Pancreas (tissue), 10 donors: ENCODE measurements at regions not wholly inside any gene's neighbourhood (a gene's known extent, or its start where the extent isn't known, plus 50 kb on each side); places are given as distances from the start of the nearest gene placed in this dataset.

Experiments used
- ATAC-seq, 4 donors: fragments of 200-7000 bp; cut with Tn5 transposase; one replicate each; pipeline versions ENCODE4 v1.8.0 to v1.9.1; 2020; ENCODE audit warnings: mild to moderate bottlenecking in 4 of 4, moderate library complexity in 4 of 4
- DNase-seq, 6 donors: peaks; one replicate each; pipeline ENCODE4 v3.0.0-alpha.2; 2020
- FAIRE-seq: peaks from 2 replicates; lab custom pipeline; 2012; peaks lifted over from hg19 to GRCh38; lab: Jason Lieb, UNC
- H3K27ac ChIP-seq, 4 donors: fragments of 200-600 bp; sonication (generic); 1 replicate in 3 of 4; 2 replicates in 1 of 4; pipeline versions ENCODE4 v1.5.0 to v1.8.0; 2020
- H3K27me3 ChIP-seq, 4 donors: fragments of 200-600 bp; one replicate each; pipeline ENCODE4 v1.8.0; 2021
- H3K36me3 ChIP-seq, 3 donors: fragments of 200-600 bp; sonication (generic) in 1 of 3; one replicate each; pipeline versions ENCODE4 v1.5.0 to v1.8.0; 2020 to 2021
- H3K4me1 ChIP-seq, 3 donors: fragments of 200-600 bp; one replicate each; pipeline ENCODE4 v1.8.0; 2021
- H3K4me3 ChIP-seq, 4 donors: fragments of 200-600 bp; sonication (generic) in 2 of 4; one replicate each; pipeline versions ENCODE4 v1.5.0 to v1.8.0; 2020 to 2021
- H3K9me3 ChIP-seq, 4 donors: fragments of 200-600 bp; one replicate each; pipeline ENCODE4 v1.8.0; 2021
- CTCF ChIP-seq, 4 donors: fragments of 200-600 bp; sonication (generic) in 3 of 4; IDR thresholded peaks; one replicate each; pipeline versions ENCODE4 v1.5.0 to v1.8.0; 2021; ENCODE audit warnings: antibody characterized with exemption in 4 of 4
- WGBS, 2 donors: extraction: QIAGEN DNeasy Blood & Tissue Kit; methylation state at CpG; one replicate each; pipeline ENCODE4 v1.1.7; 2013; 5-methylcytosine and 5-hydroxymethylcytosine counted together
- intact Hi-C, 3 donors: fragments of 100-400 bp; cut with DNase I; formaldehyde crosslinking; loops; one replicate each; pipeline versions ENCODE4 v1.11.1 to v1.14.2; 2022
- donor health status: healthy with polysubstance abuse.
- donor health status: DM: no; HTN: no; CAD: no; lungs with moderate emphysema.
- donor health status: DM: no; HTN: no; CAD: no.
- donor health status: control.
- donor health status: control.
- donor health status: Bipolar disorder and iron deficiency.
- donor health status: DM: yes; HTN: yes; CAD: no.
- donor health status: DM: no; HTN: no; CAD: no.
- donor health status: DM: no; HTN: no; CAD: no.
- donor health status: DM: yes; HTN: yes; CAD: no.

GRCh38 chr13:111947026-111947810, 119.7 kb upstream of the SOX1 start:
- Histone ChIP-seq H3K27ac (no peak overlapping the region), H3K4me1 (no peaks in the 10 kb centered on the region), H3K4me3 (no peak overlapping the region), H3K27me3 (no peaks in the 10 kb centered on the region), H3K36me3 (no peaks in the 10 kb centered on the region), H3K9me3 (no peaks in the 10 kb centered on the region)
- ATAC-seq, result no peak
- no peak for DNase-seq
- no peak for TF ChIP-seq CTCF (IDR thresholded peaks at IDR 0.05)
- intact Hi-C loops, result no loop called here
- no peak for FAIRE-seq
- 74 to 79% methylated on average over 16 of the region's 16 CpGs for WGBS, 2 donors

- Histone ChIP-seq H3K4me3 (no peak overlapping the region), H3K9me3 (no peaks in the 10 kb centered on the region), H3K4me1 (no peaks in the 10 kb centered on the region), H3K36me3 (no peaks in the 10 kb centered on the region), H3K27me3 (no peaks in the 10 kb centered on the region), H3K27ac (no peak overlapping the region)
- intact Hi-C loops, result no loop called here
- FAIRE-seq, result no peak
- no peak for ATAC-seq
- TF ChIP-seq CTCF (IDR thresholded peaks at IDR 0.05), result no peak
- WGBS, 2 donors, result 49 to 63% methylated on average over 15 of the region's 15 CpGs
- DNase-seq, result no peak
These were observed 119.1 kb upstream of the SOX1 start for GRCh38 chr13:111947876-111948275.

- DNase-seq, result no peak
- Histone ChIP-seq H3K9me3 (no peaks in the 10 kb centered on the region), H3K36me3 (no peaks in the 10 kb centered on the region), H3K27me3 (no peaks in the 10 kb centered on the region), H3K27ac (no peak overlapping the region), H3K4me3 (no peak overlapping the region), H3K4me1 (no peaks in the 10 kb centered on the region)
- no peak for FAIRE-seq
- WGBS, 2 donors, result 66 to 80% methylated on average over 11 of the region's 11 CpGs
- intact Hi-C loops, result no loop called here
- no peak for TF ChIP-seq CTCF (IDR thresholded peaks at IDR 0.05)
- ATAC-seq, result no peak
These were observed 118.7 kb upstream of the SOX1 start for GRCh38 chr13:111948281-111948680.

- FAIRE-seq (no peak), ATAC-seq (no peak), DNase-seq (no peak)
- Histone ChIP-seq H3K27ac (no peak overlapping the region), H3K4me1 (no peaks in the 10 kb centered on the region), H3K36me3 (no peaks in the 10 kb centered on the region), H3K9me3 (no peaks in the 10 kb centered on the region), H3K4me3 (no peak overlapping the region), H3K27me3 (no peaks in the 10 kb centered on the region)
- 69 to 80% methylated on average over 7 of the region's 7 CpGs for WGBS, 2 donors
- intact Hi-C loops, result no loop called here
- no peak for TF ChIP-seq CTCF (IDR thresholded peaks at IDR 0.05)
These were observed 118.1 kb upstream of the SOX1 start for GRCh38 chr13:111948811-111949210.

GRCh38 chr13:111949311-111949710, 117.6 kb upstream of the SOX1 start:
- ATAC-seq (no peak), DNase-seq (no peak), FAIRE-seq (no peak)
- Histone ChIP-seq H3K27me3 (no peaks in the 10 kb centered on the region), H3K9me3 (no peaks in the 10 kb centered on the region), H3K27ac (no peak overlapping the region), H3K4me3 (no peak overlapping the region), H3K4me1 (no peaks in the 10 kb centered on the region), H3K36me3 (no peaks in the 10 kb centered on the region)
- intact Hi-C loops, result no loop called here
- TF ChIP-seq CTCF (IDR thresholded peaks at IDR 0.05), result no peak
- whole genome bisulfite sequencing, 2 donors, result 62 to 69% methylated on average over 5 of the region's 5 CpGs
